GM12878 (cell line): ENCODE measurements at regions not wholly inside any gene's neighbourhood (a gene's known extent, or its start where the extent isn't known, plus 50 kb on each side); places are given as distances from the start of the nearest gene placed in this dataset.

Experiments used
- ATAC-seq: fragments of 200-7000 bp; cut with Tn5 transposase; 3 replicates; pipeline ENCODE4 v1.9.1; 2020; ENCODE audit warnings: mild to moderate bottlenecking, moderate library complexity
- BruUV-seq: library from RNA; stranded (reverse); fragments of 400-500 nt; replicated peaks from 2 replicates; lab custom pipeline; 2021; lab: Mats Ljungman, UMichigan
- CTCF ChIA-PET: fragments of 300-600 bp; sonication (Branson Sonifier 250); formaldehyde crosslinking; extraction: SDS; loops from one replicate; lab custom pipeline; 2021; ENCODE audit warnings: inconsistent platforms; lab: Yijun Ruan, JAX
- POLR2A ChIA-PET: fragments of 350-600 bp; formaldehyde crosslinking; extraction: SDS; loops from one replicate; lab custom pipeline; 2021; ENCODE audit warnings: inconsistent platforms; lab: Charles Lee
- RAD21 ChIA-PET: fragments of 300-600 bp; sonication (Branson Sonifier 250); formaldehyde crosslinking; loops from one replicate; lab custom pipeline; 2023; ENCODE audit warnings: antibody characterized with exemption; ENCODE audit not compliant: unreplicated experiment; lab: Charles Lee
- SMC1A ChIA-PET: fragments of 300-600 bp; sonication (Branson Sonifier 250); formaldehyde crosslinking; loops from one replicate; lab custom pipeline; 2023; ENCODE audit not compliant: unreplicated experiment, uncharacterized antibody; lab: Charles Lee
- DNase-seq: peaks from one replicate; pipeline ENCODE4 v3.0.0-alpha.2; 2011; ENCODE audit warnings: low read depth, low spot score
- FAIRE-seq: peaks from 3 replicates; lab custom pipeline; 2011; peaks lifted over from hg19 to GRCh38; lab: Jason Lieb, UNC
- H2AFZ ChIP-seq: 2 replicates; pipeline ENCODE4 v1.6.0; 2011; ENCODE audit warnings: low read depth, low read length, control low read depth; ENCODE audit not compliant: control insufficient read depth
- H3K27ac ChIP-seq: 2 replicates; pipeline ENCODE4 v1.5.1; 2011; ENCODE audit warnings: control low read depth; ENCODE audit not compliant: control insufficient read depth, insufficient read depth
- H3K27me3 ChIP-seq, 2 experiments: replicated peaks in 1 of 2; 2 replicates each; pipeline versions ENCODE4 v1.6.0 to v1.6.1; 2011; ENCODE audit warnings: low read length in 1 of 2; ENCODE audit not compliant: control insufficient read depth in 2 of 2, insufficient read depth in 2 of 2
- H3K36me3 ChIP-seq, 2 experiments: 2 replicates each; pipeline ENCODE4 v1.5.1; 2011; ENCODE audit warnings: low read length in 1 of 2; ENCODE audit not compliant: control insufficient read depth in 2 of 2, insufficient read depth in 2 of 2
- H3K4me1 ChIP-seq: 2 replicates; pipeline ENCODE4 v1.6.1; 2011; ENCODE audit warnings: mild to moderate bottlenecking, low read length, moderate library complexity, mixed read lengths; ENCODE audit not compliant: control insufficient read depth, insufficient read depth
- H3K4me2 ChIP-seq: 2 replicates; pipeline ENCODE4 v1.6.0; 2011; ENCODE audit warnings: control low read depth; ENCODE audit not compliant: control insufficient read depth, insufficient read depth
- H3K4me3 ChIP-seq: fragments of 200-600 bp; sonication (generic); 2 replicates; pipeline ENCODE4 v1.5.1; 2016
- H3K79me2 ChIP-seq: 2 replicates; pipeline ENCODE4 v1.6.0; 2011; ENCODE audit warnings: low read length; ENCODE audit not compliant: control insufficient read depth, insufficient read depth
- H3K9ac ChIP-seq: 2 replicates; pipeline ENCODE4 v1.8.0; 2011; ENCODE audit warnings: low read length, control low read depth, mixed read lengths; ENCODE audit not compliant: control insufficient read depth, insufficient read depth
- H3K9me3 ChIP-seq: replicated peaks from 3 replicates; pipeline ENCODE4 v1.5.1; 2011; ENCODE audit warnings: mild to moderate bottlenecking, low read length; ENCODE audit not compliant: control insufficient read depth, insufficient read depth
- H4K20me1 ChIP-seq: 2 replicates; pipeline ENCODE4 v1.6.0; 2011; ENCODE audit not compliant: control insufficient read depth, insufficient read depth
- BCL11A ChIP-seq: IDR thresholded peaks from 2 replicates; pipeline ENCODE4 v1.6.1; 2011; ENCODE audit warnings: low read depth, low read length
- CBFB ChIP-seq: IDR thresholded peaks from 2 replicates; pipeline ENCODE4 v1.6.1; 2016; ENCODE audit warnings: antibody characterized with exemption, low read depth
- CHD4 ChIP-seq: fragments of 200-600 bp; sonication (generic); IDR thresholded peaks from 2 replicates; pipeline ENCODE4 v1.6.1; 2016; ENCODE audit warnings: mild to moderate bottlenecking
- ESRRA ChIP-seq: IDR thresholded peaks from 2 replicates; pipeline ENCODE4 v1.6.1; 2012; ENCODE audit warnings: mild to moderate bottlenecking, low read length, improper control_type of control experiment
- FOXK2 ChIP-seq: fragments of 450-650 bp; IDR thresholded peaks from 2 replicates; pipeline ENCODE4 v1.6.1; 2017; ENCODE audit warnings: mild to moderate bottlenecking, moderate library complexity
- KDM1A ChIP-seq: fragments of 200-600 bp; sonication (generic); IDR thresholded peaks from 2 replicates; pipeline ENCODE4 v1.6.1; 2016; ENCODE audit warnings: borderline replicate concordance
- MAX ChIP-seq: IDR thresholded peaks from 2 replicates; pipeline ENCODE4 v1.6.1; 2012; ENCODE audit warnings: low read depth, low read length, improper control_type of control experiment
- MXI1 ChIP-seq: fragments of 150-350 bp; IDR thresholded peaks from 2 replicates; pipeline ENCODE4 v1.6.1; 2011; ENCODE audit warnings: low read depth, mild to moderate bottlenecking, inconsistent platforms, low read length, improper control_type of control experiment
- NFYA ChIP-seq: IDR thresholded peaks from 2 replicates; pipeline ENCODE4 v1.6.1; 2011; ENCODE audit warnings: low read depth, mild to moderate bottlenecking, low read length, improper control_type of control experiment, borderline replicate concordance
- NRF1 ChIP-seq: conservative IDR thresholded peaks from 2 replicates; pipeline ENCODE4 v1.6.1; 2011; ENCODE audit warnings: mild to moderate bottlenecking, low read depth, low read length, improper control_type of control experiment
- RB1 ChIP-seq: fragments of 450-650 bp; formaldehyde crosslinking; IDR thresholded peaks from 2 replicates; pipeline ENCODE4 v1.6.1; 2017; ENCODE audit warnings: mild to moderate bottlenecking, borderline replicate concordance
- SIN3A ChIP-seq: IDR thresholded peaks from 2 replicates; pipeline ENCODE4 v1.6.1; 2012; ENCODE audit warnings: low read depth, low read length, improper control_type of control experiment
- WRNIP1 ChIP-seq: IDR thresholded peaks from 2 replicates; pipeline ENCODE4 v1.6.1; 2011; ENCODE audit warnings: low read depth, low read length, improper control_type of control experiment, borderline replicate concordance
- ZNF217 ChIP-seq: fragments of 450-650 bp; IDR thresholded peaks from 2 replicates; pipeline ENCODE4 v1.6.1; 2017; ENCODE audit warnings: antibody characterized with exemption, mild to moderate bottlenecking
- ZNF24 ChIP-seq: fragments of 450-650 bp; IDR thresholded peaks from 2 replicates; pipeline ENCODE4 v1.6.1; 2017; ENCODE audit warnings: antibody characterized with exemption, mild to moderate bottlenecking
- WGBS: methylation state at CpG from one replicate; pipeline ENCODE4 v1.1.6; 2016; ENCODE audit warnings: low lambda C conversion rate; ENCODE audit not compliant: insufficient replicate concordance, insufficient coverage; ENCODE audit errors: missing lambda C conversion rate; 5-methylcytosine and 5-hydroxymethylcytosine counted together
- in situ Hi-C: fragments of 300-500 bp; cut with MboI; formaldehyde crosslinking; loops from 9 replicates; pipeline ENCODE4 v1.14.3; 2018; ENCODE audit warnings: mixed read lengths
- intact Hi-C: fragments of 100-400 bp; cut with micrococcal nuclease; formaldehyde crosslinking; loops from one replicate; pipeline ENCODE4 v1.14.2; 2022; ENCODE audit not compliant: unreplicated experiment
- TF ChIP-seq, protein P1 (sequence below): fragments of 150-350 bp; IDR thresholded peaks from 2 replicates; pipeline ENCODE4 v1.6.1; 2016; ENCODE audit warnings: low read depth, low read length
- TF ChIP-seq, protein P2 (sequence below): fragments of 450-650 bp; IDR thresholded peaks from 2 replicates; pipeline ENCODE4 v1.6.1; 2017; ENCODE audit warnings: mild to moderate bottlenecking, low read depth, inconsistent platforms; ENCODE audit not compliant: poor library complexity, severe bottlenecking

- no peaks in the 10 kb centered on the region for H3K4me1 ChIP-seq
- H3K4me2 ChIP-seq = no peak overlapping the region
- 15% methylated on average over 8 of the region's 8 CpGs for WGBS
- H3K9ac ChIP-seq = no peak overlapping the region
- intact Hi-C loops (no loop called here), in situ Hi-C loops (no loop called here)
- FAIRE-seq (no peak), ATAC-seq (no peak)
- H2AFZ ChIP-seq = no peak overlapping the region
- no peaks in the 10 kb centered on the region for H3K36me3 ChIP-seq
- H3K9me3 ChIP-seq = no peaks in the 10 kb centered on the region
- H3K4me3 ChIP-seq = no peak overlapping the region
- ChIA-PET SMC1A (no interaction called here), CTCF (interaction anchor here (1.1 to 1.6 kb wide), 2 partner anchors 49 to 59 kb away, joined by 3 to 6 read pairs; no protein-coding TSS in a partner anchor), RAD21 (no interaction called here)
- H3K79me2 ChIP-seq = no peaks in the 10 kb centered on the region
- TF ChIP-seq FOXK2 (no peak), MAX (no peak), RB1 (no peak), NFYA (no peak), WRNIP1 (no peak), CHD4 (no peak), ZNF24 (no peak), BCL11A (no peak), ZNF217 (no peak), MXI1 (no peak), SIN3A (no peak), CBFB (no peak), NRF1 (no peak), KDM1A (no peak), ESRRA (no peak)
- TF ChIP-seq, protein P1, sequence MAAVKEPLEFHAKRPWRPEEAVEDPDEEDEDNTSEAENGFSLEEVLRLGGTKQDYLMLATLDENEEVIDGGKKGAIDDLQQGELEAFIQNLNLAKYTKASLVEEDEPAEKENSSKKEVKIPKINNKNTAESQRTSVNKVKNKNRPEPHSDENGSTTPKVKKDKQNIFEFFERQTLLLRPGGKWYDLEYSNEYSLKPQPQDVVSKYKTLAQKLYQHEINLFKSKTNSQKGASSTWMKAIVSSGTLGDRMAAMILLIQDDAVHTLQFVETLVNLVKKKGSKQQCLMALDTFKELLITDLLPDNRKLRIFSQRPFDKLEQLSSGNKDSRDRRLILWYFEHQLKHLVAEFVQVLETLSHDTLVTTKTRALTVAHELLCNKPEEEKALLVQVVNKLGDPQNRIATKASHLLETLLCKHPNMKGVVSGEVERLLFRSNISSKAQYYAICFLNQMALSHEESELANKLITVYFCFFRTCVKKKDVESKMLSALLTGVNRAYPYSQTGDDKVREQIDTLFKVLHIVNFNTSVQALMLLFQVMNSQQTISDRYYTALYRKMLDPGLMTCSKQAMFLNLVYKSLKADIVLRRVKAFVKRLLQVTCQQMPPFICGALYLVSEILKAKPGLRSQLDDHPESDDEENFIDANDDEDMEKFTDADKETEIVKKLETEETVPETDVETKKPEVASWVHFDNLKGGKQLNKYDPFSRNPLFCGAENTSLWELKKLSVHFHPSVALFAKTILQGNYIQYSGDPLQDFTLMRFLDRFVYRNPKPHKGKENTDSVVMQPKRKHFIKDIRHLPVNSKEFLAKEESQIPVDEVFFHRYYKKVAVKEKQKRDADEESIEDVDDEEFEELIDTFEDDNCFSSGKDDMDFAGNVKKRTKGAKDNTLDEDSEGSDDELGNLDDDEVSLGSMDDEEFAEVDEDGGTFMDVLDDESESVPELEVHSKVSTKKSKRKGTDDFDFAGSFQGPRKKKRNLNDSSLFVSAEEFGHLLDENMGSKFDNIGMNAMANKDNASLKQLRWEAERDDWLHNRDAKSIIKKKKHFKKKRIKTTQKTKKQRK = no peak
- TF ChIP-seq, protein P2, sequence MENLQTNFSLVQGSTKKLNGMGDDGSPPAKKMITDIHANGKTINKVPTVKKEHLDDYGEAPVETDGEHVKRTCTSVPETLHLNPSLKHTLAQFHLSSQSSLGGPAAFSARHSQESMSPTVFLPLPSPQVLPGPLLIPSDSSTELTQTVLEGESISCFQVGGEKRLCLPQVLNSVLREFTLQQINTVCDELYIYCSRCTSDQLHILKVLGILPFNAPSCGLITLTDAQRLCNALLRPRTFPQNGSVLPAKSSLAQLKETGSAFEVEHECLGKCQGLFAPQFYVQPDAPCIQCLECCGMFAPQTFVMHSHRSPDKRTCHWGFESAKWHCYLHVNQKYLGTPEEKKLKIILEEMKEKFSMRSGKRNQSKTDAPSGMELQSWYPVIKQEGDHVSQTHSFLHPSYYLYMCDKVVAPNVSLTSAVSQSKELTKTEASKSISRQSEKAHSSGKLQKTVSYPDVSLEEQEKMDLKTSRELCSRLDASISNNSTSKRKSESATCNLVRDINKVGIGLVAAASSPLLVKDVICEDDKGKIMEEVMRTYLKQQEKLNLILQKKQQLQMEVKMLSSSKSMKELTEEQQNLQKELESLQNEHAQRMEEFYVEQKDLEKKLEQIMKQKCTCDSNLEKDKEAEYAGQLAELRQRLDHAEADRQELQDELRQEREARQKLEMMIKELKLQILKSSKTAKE = no peak
- TF ChIP-seq, all 136 proteins: peak for 0
- no TSS peak for BruUV-seq
- Histone ChIP-seq H4K20me1 (no peaks in the 10 kb centered on the region), H3K27me3 (peaks cover 0 to 2% of the 10 kb centered on the region in 2 experiments; a peak in 2 of 4 replicates), H3K27ac (no peak overlapping the region)
- POLR2A ChIA-PET = interaction anchor here (0.6 kb wide), 1 partner anchor 829 kb away, joined by 4 read pairs; no protein-coding TSS in a partner anchor
- no peak for DNase-seq
Measured at GRCh38 chr7:25792586-25792985, 359.4 kb upstream of the NFE2L3 start.
